ENCODE measurements at regions not wholly inside any gene's neighbourhood (a gene's known extent, or its start where the extent isn't known, plus 50 kb on each side); places are given as distances from the start of the nearest gene placed in this dataset.

GRCh38 chr22:48391171-48391711 is 1436.4 kb downstream of the BRD1 start:
- TF ChIP-seq EZH2 (IDR thresholded peaks at IDR 0.05; ENCODE audit: insufficient read depth, poor library complexity, severe bottlenecking) = no peak
- TF ChIP-seq EZH2phosphoT487 (IDR thresholded peaks at IDR 0.05; ENCODE audit: insufficient read depth, low read depth) = no peak
